Midbrain (tissue), 1 donor: ENCODE measurements at regions not wholly inside any gene's neighbourhood (a gene's known extent, or its start where the extent isn't known, plus 50 kb on each side); places are given as distances from the start of the nearest gene placed in this dataset.

ENCODE experiments used
- DNase-seq: peaks from one replicate; lab custom pipeline; 2025; lab: John Stamatoyannopoulos, UW

- DNase-seq = no peak
Observed at GRCh38 chr15:77557564-77557963, 75.1 kb downstream of the LINGO1 start.

DNA sequence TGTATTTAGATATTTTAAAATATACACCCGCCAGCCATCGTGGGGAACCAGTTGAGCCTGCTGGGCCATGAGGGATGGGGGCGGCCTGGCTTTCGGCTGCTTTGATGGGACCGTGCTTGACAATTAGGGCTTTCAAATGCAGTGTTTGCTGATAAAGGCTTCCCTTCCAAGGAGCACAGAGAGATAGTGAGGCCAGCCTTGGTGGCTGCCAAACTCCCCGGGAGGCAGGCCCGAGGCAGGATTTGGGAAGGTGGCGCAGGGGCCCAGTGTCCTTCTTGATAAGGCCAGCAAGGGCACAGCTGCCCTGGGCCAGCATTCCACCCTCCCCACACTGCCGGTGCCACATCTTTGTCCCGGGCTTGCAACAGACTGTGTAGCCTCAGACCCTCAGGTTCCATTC is 75.6 kb downstream of the LINGO1 start:
- DNase-seq = no peak

- no peak for DNase-seq
Observed at GRCh38 chr15:77556622-77557021, 76.1 kb downstream of the LINGO1 start.

GRCh38 chr15:77555232-77555631 is 77.5 kb downstream of the LINGO1 start:
- no peak for DNase-seq

DNA sequence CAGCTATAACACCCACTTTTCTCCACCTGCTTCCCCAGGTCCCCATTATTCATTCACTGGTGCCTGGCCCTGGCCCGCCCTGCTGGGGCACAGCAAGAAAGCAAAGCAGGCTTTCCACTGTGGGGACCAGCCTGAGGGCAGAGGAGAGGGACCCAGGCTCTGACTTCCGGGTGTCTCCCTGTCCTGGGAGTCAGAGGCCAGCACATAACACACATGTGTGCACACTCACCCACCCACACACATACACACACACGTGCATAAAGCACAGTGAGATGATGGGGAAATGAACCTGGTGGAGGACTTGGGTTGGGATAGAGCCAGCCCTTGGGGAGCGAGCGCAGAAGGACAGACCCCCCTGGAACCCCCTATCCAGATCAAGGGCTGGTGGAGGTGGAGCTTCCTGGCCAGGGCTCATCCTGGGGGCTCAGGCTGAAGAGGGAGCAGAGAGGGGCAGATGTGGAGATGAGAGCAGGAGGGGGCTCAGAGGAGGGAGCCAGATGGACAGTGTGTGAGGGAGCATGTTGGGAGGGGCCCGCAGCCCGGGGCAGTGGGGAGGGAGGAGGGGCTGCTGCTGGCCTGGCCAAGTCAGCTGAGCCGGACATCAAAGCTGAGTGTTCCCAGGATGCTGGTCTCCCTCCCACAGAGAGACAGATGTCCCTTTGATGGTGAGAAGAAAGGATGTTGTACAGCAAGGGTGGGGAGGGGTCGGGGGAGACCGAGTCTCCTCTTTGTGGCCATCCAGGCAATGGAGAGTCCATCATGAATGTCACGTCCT is 78.2 kb downstream of the LINGO1 start:
- DNase-seq = peak; percentile 90

GRCh38 chr15:77553695-77554094 is 79.0 kb downstream of the LINGO1 start:
- DNase-seq = no peak

- DNase-seq = no peak
Observed at GRCh38 chr15:77553257-77553656, 79.5 kb downstream of the LINGO1 start.

DNA sequence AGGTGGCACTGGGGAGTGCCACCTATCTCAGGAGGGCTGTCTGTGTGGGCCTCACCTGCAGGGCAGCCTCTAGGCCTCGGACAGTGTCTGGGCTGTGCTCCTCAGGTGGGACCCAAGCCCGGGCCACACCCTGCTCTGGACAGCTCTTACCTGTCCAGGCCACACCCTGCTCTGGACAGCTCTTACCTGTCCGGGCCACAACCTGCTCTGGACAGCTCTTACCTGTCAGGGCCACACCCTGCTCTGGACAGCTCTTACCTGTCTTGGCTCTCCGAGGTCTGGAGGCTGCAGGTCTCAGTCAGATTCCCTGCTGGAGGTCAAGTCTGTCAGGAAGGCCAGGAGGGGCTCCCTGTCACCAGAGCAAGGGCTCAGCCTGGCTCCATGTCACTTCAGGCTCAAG is 80.6 kb downstream of the LINGO1 start:
- DNase-seq = no peak

GRCh38 chr15:77550301-77551251 is 82.1 kb downstream of the LINGO1 start:
- DNase-seq = no peak

- DNase-seq = no peak
Observed at GRCh38 chr15:77549576-77550288, 83.0 kb downstream of the LINGO1 start.

GRCh38 chr15:77548589-77549557 is 83.8 kb downstream of the LINGO1 start:
- no peak for DNase-seq

- no peak for DNase-seq
Observed at GRCh38 chr15:77547801-77548588, 84.7 kb downstream of the LINGO1 start.

- no peak for DNase-seq
Observed at GRCh38 chr15:77546870-77547269, 85.8 kb downstream of the LINGO1 start.

DNA sequence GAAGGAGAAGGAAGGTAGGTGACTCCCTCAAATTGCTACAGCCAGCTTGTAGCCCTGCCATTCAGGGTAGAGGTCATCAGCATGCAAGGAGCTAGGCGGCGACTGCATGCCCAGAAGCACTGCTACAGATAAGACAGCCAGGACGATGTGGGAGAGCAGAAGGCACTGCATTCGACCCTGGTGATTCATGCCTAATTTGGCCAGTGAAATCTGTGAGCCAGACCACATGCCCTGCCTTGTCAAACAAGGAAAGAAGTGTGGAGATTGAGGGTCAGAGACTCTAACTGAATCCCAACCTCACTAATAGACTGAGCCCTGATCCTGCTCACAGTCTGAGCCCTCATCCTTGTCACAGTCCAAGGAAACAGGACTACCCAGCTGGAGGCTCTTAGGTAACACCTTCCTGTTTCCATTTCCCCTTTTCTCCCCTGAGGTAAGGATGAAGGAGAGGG is 86.6 kb downstream of the LINGO1 start:
- no peak for DNase-seq

DNA sequence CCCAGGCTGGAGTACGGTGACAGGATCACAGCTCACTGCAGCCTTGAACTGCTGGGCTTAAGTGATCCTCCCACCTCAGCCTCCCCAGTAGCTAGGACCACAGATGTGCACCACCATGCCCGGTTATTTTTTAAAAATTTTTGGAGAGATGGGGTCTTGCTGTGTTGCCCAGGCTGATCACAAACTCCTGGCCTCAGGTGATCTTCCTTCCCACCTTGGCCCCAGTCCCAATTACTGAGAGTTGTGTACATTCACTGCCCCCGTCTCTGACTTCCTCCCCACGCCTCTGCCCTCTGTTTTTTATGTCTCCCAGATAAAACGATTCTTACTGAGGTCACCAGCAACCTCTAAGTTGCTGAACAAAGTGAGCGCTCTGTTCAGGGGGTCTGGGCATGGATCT is 87.7 kb downstream of the LINGO1 start:
- no peak for DNase-seq

GRCh38 chr15:77544162-77544561 is 88.5 kb downstream of the LINGO1 start:
- DNase-seq = no peak

GRCh38 chr15:77543159-77543882 is 89.4 kb downstream of the LINGO1 start:
- DNase-seq = peak; percentile 92

GRCh38 chr15:77542491-77543001 is 90.2 kb downstream of the LINGO1 start:
- no peak for DNase-seq

- DNase-seq = peak; percentile 71
Observed at GRCh38 chr15:77541421-77542181, 91.1 kb downstream of the LINGO1 start.
